DND-41 (cell line): ENCODE measurements at regions not wholly inside any gene's neighbourhood (a gene's known extent, or its start where the extent isn't known, plus 50 kb on each side); places are given as distances from the start of the nearest gene placed in this dataset.

Experiments
- ATAC-seq: fragments of 200-7000 bp; cut with Tn5 transposase; 3 replicates; pipeline ENCODE4 v1.9.1; 2021; ENCODE audit warnings: low read depth; ENCODE audit not compliant: insufficient read depth
- DNase-seq: peaks from one replicate; pipeline ENCODE4 v3.0.0-alpha.2; 2020
- H2AFZ ChIP-seq: 2 replicates; pipeline ENCODE4 v1.6.0; 2012; ENCODE audit warnings: low read depth, low read length
- H3K27ac ChIP-seq: 2 replicates; pipeline ENCODE4 v1.5.1; 2012; ENCODE audit warnings: low read length, inconsistent platforms
- H3K27me3 ChIP-seq: fragments of 200-600 bp; sonication (generic); 2 replicates; pipeline ENCODE4 v1.6.0; 2012; ENCODE audit warnings: low read length, mild to moderate bottlenecking, inconsistent platforms; ENCODE audit not compliant: insufficient read depth, poor library complexity
- H3K36me3 ChIP-seq: 2 replicates; pipeline ENCODE4 v1.5.1; 2012; ENCODE audit warnings: low read length, inconsistent platforms; ENCODE audit not compliant: insufficient read depth
- H3K4me1 ChIP-seq: 2 replicates; pipeline ENCODE4 v1.5.1; 2012; ENCODE audit warnings: mild to moderate bottlenecking, low read length; ENCODE audit not compliant: insufficient read depth
- H3K4me2 ChIP-seq: 2 replicates; pipeline ENCODE4 v1.6.0; 2012; ENCODE audit warnings: mild to moderate bottlenecking, moderate library complexity, low read length, inconsistent platforms; ENCODE audit not compliant: insufficient read depth
- H3K4me3 ChIP-seq, 2 experiments: fragments of 200-600 bp in 1 of 2; shearing (Covaris generic) in 1 of 2; 2 replicates each; pipeline ENCODE4 v1.5.1; 2012 to 2016; ENCODE audit warnings: inconsistent platforms in 2 of 2, low read length in 2 of 2, mild to moderate bottlenecking in 2 of 2, low read depth in 1 of 2, moderate library complexity in 1 of 2
- H3K79me2 ChIP-seq: 2 replicates; pipeline ENCODE4 v1.6.0; 2012; ENCODE audit warnings: low read length, inconsistent platforms; ENCODE audit not compliant: insufficient read depth
- H3K9ac ChIP-seq: 2 replicates; pipeline ENCODE4 v1.6.0; 2012; ENCODE audit warnings: low read depth, mild to moderate bottlenecking, inconsistent platforms, low read length, moderate library complexity
- H3K9me3 ChIP-seq: 2 replicates; pipeline ENCODE4 v1.5.1; 2012; ENCODE audit warnings: low read length, moderate library complexity, mild to moderate bottlenecking, inconsistent platforms; ENCODE audit not compliant: insufficient read depth, severe bottlenecking
- H4K20me1 ChIP-seq: 2 replicates; pipeline ENCODE4 v1.6.0; 2012; ENCODE audit warnings: low read length; ENCODE audit not compliant: insufficient read depth
- CTCF ChIP-seq: IDR thresholded peaks from 2 replicates; pipeline ENCODE4 v1.5.1; 2012; ENCODE audit warnings: borderline replicate concordance, low read length, moderate library complexity, mild to moderate bottlenecking; ENCODE audit not compliant: poor library complexity, severe bottlenecking; ENCODE audit errors: extremely low read depth
- EZH2 ChIP-seq: IDR thresholded peaks from 3 replicates; pipeline ENCODE4 v1.6.1; 2012; ENCODE audit warnings: borderline replicate concordance, low read depth, mild to moderate bottlenecking, moderate library complexity, low read length, inconsistent platforms; ENCODE audit not compliant: severe bottlenecking

GRCh38 chr13:75195495-75196146 is 286.3 kb downstream of the TBC1D4 start:
- Histone ChIP-seq H3K4me3 (no peak overlapping the region), H3K79me2 (no peaks in the 10 kb centered on the region), H3K4me2 (no peak overlapping the region), H3K27me3 (peaks cover 4% of the 10 kb centered on the region), H3K9me3 (no peaks in the 10 kb centered on the region), H3K9ac (no peak overlapping the region), H4K20me1 (no peaks in the 10 kb centered on the region), H3K36me3 (no peaks in the 10 kb centered on the region), H2AFZ (no peak overlapping the region), H3K4me1 (no peaks in the 10 kb centered on the region), H3K27ac (no peak overlapping the region)
- TF ChIP-seq EZH2 (no peak), CTCF (no peak)
- DNase-seq (no peak), ATAC-seq (no peak)

GRCh38 chr13:75194717-75195462 is 287.1 kb downstream of the TBC1D4 start:
- no peak overlapping the region for H2AFZ ChIP-seq
- ATAC-seq = no peak
- H3K27me3 ChIP-seq = peaks cover 4% of the 10 kb centered on the region
- no peaks in the 10 kb centered on the region for H3K79me2 ChIP-seq
- no peaks in the 10 kb centered on the region for H3K4me1 ChIP-seq
- no peak overlapping the region for H3K27ac ChIP-seq
- no peaks in the 10 kb centered on the region for H3K36me3 ChIP-seq
- H3K9ac ChIP-seq = no peak overlapping the region
- TF ChIP-seq CTCF = no peak
- TF ChIP-seq EZH2 = no peak
- H3K4me3 ChIP-seq = no peak overlapping the region
- no peaks in the 10 kb centered on the region for H4K20me1 ChIP-seq
- no peak for DNase-seq
- H3K4me2 ChIP-seq = no peak overlapping the region
- no peaks in the 10 kb centered on the region for H3K9me3 ChIP-seq

- H3K9me3 ChIP-seq = peaks cover 3% of the 10 kb centered on the region
- DNase-seq (no peak), ATAC-seq (no peak)
- no peaks in the 10 kb centered on the region for H3K36me3 ChIP-seq
- no peaks in the 10 kb centered on the region for H3K4me1 ChIP-seq
- TF ChIP-seq CTCF (no peak), EZH2 (no peak)
- no peak overlapping the region for H3K9ac ChIP-seq
- H3K4me3 ChIP-seq = no peak overlapping the region
- H3K27me3 ChIP-seq = no peaks in the 10 kb centered on the region
- no peaks in the 10 kb centered on the region for H4K20me1 ChIP-seq
- H3K4me2 ChIP-seq = no peak overlapping the region
- H3K79me2 ChIP-seq = no peaks in the 10 kb centered on the region
- H2AFZ ChIP-seq = no peak overlapping the region
- no peak overlapping the region for H3K27ac ChIP-seq
Measured at GRCh38 chr13:75186379-75186778, 295.6 kb downstream of the TBC1D4 start.
